OCI-LY1 (cell line): ENCODE measurements at regions not wholly inside any gene's neighbourhood (a gene's known extent, or its start where the extent isn't known, plus 50 kb on each side); places are given as distances from the start of the nearest gene placed in this dataset.

Experiments used
- H2AFZ ChIP-seq: fragments of 200-600 bp; sonication (generic), shearing (Covaris generic); 2 replicates; pipeline ENCODE4 v1.6.0; 2014; ENCODE audit warnings: antibody characterized with exemption, mild to moderate bottlenecking, low read length
- H3F3A ChIP-seq: fragments of 200-600 bp; sonication (generic), shearing (Covaris generic); 2 replicates; pipeline ENCODE4 v1.6.0; 2014; ENCODE audit warnings: mild to moderate bottlenecking, antibody characterized with exemption, low read length, moderate library complexity; ENCODE audit not compliant: insufficient read depth
- H3K27ac ChIP-seq: fragments of 200-600 bp; sonication (generic); 2 replicates; pipeline ENCODE4 v1.5.1; 2014; ENCODE audit warnings: low read length, mixed run types, mild to moderate bottlenecking, low read depth; ENCODE audit not compliant: poor library complexity, severe bottlenecking
- H3K27me3 ChIP-seq: fragments of 200-600 bp; sonication (generic); 2 replicates; pipeline ENCODE4 v1.6.0; 2014; ENCODE audit warnings: antibody characterized with exemption, mild to moderate bottlenecking, low read length, moderate library complexity; ENCODE audit not compliant: insufficient read depth
- H3K36me3 ChIP-seq: fragments of 200-600 bp; sonication (generic); 2 replicates; pipeline ENCODE4 v1.6.1; 2014; ENCODE audit warnings: mild to moderate bottlenecking, antibody characterized with exemption, low read length, moderate library complexity, mixed read lengths; ENCODE audit not compliant: insufficient read depth
- H3K4me1 ChIP-seq: fragments of 200-600 bp; sonication (generic); 2 replicates; pipeline ENCODE4 v1.5.1; 2014; ENCODE audit warnings: mild to moderate bottlenecking, low read length, moderate library complexity; ENCODE audit not compliant: insufficient read depth, severe bottlenecking
- H3K4me2 ChIP-seq: fragments of 200-600 bp; sonication (generic), shearing (Covaris generic); 2 replicates; pipeline ENCODE4 v1.6.1; 2014; ENCODE audit warnings: low read length
- H3K4me3 ChIP-seq: fragments of 200-600 bp; sonication (generic); 2 replicates; pipeline ENCODE4 v1.5.1; 2014; ENCODE audit warnings: low read length, low read depth, mild to moderate bottlenecking, mixed read lengths; ENCODE audit not compliant: poor library complexity, severe bottlenecking
- H3K79me2 ChIP-seq: fragments of 200-600 bp; shearing (Covaris generic); 2 replicates; pipeline ENCODE4 v1.6.1; 2016; ENCODE audit warnings: mixed run types, low read length, mixed read lengths; ENCODE audit not compliant: insufficient read depth
- H3K9ac ChIP-seq: fragments of 200-600 bp; sonication (generic), shearing (Covaris generic); 2 replicates; pipeline ENCODE4 v1.6.1; 2014; ENCODE audit warnings: mild to moderate bottlenecking, low read length, mixed read lengths
- H3K9me2 ChIP-seq: fragments of 200-600 bp; sonication (generic), shearing (Covaris generic); 2 replicates; pipeline ENCODE4 v1.6.1; 2014; ENCODE audit warnings: low read depth, mild to moderate bottlenecking, low read length, mixed read lengths
- H3K9me3 ChIP-seq: fragments of 200-600 bp; shearing (Covaris generic); 2 replicates; pipeline ENCODE4 v1.6.1; 2014; ENCODE audit warnings: low read length, mixed read lengths
- H4K20me1 ChIP-seq: fragments of 200-600 bp; sonication (generic), shearing (Covaris generic); 2 replicates; pipeline ENCODE4 v1.6.0; 2016; ENCODE audit warnings: mild to moderate bottlenecking, low read length; ENCODE audit not compliant: insufficient read depth
- CTCF ChIP-seq: fragments of 200-600 bp; sonication (generic), shearing (Covaris generic); IDR thresholded peaks from 2 replicates; pipeline ENCODE4 v1.5.1; 2017; ENCODE audit warnings: mild to moderate bottlenecking, antibody characterized with exemption, low read length, moderate library complexity, mixed read lengths
- EZH2 ChIP-seq: fragments of 200-600 bp; sonication (generic), shearing (Covaris generic); IDR thresholded peaks from 2 replicates; pipeline ENCODE4 v1.8.0; 2017; ENCODE audit warnings: borderline replicate concordance, mixed run types, mild to moderate bottlenecking, antibody characterized with exemption, low read length, moderate library complexity, mixed read lengths

GRCh38 chr2:604854-605524, 72.2 kb downstream of the TMEM18 start:
- Histone ChIP-seq H4K20me1 (no peaks in the 10 kb centered on the region), H3K9me3 (no peaks in the 10 kb centered on the region), H3F3A (no peaks in the 10 kb centered on the region), H3K27me3 (no peaks in the 10 kb centered on the region; the same call in 1 of the 2 replicates), H3K9ac (no peak overlapping the region), H2AFZ (no peak overlapping the region), H3K36me3 (no peaks in the 10 kb centered on the region; the same call in 1 of the 2 replicates), H3K9me2 (no peaks in the 10 kb centered on the region), H3K4me3 (no peak overlapping the region), H3K79me2 (no peaks in the 10 kb centered on the region), H3K27ac (no peak overlapping the region), H3K4me2 (no peak overlapping the region), H3K4me1 (no peaks in the 10 kb centered on the region)
- TF ChIP-seq CTCF (no peak), EZH2 (no peak)

GRCh38 chr2:604385-604784, 72.8 kb downstream of the TMEM18 start:
- Histone ChIP-seq H3K9me3 (no peaks in the 10 kb centered on the region), H3K4me1 (no peaks in the 10 kb centered on the region), H3K9ac (no peak overlapping the region), H3K79me2 (no peaks in the 10 kb centered on the region), H3K4me3 (no peak overlapping the region), H3K27ac (no peak overlapping the region), H3K9me2 (no peaks in the 10 kb centered on the region), H3K27me3 (no peaks in the 10 kb centered on the region; the same call in 1 of the 2 replicates), H2AFZ (no peak overlapping the region), H3K4me2 (no peak overlapping the region), H3K36me3 (no peaks in the 10 kb centered on the region; the same call in 1 of the 2 replicates), H4K20me1 (no peaks in the 10 kb centered on the region), H3F3A (no peaks in the 10 kb centered on the region)
- no peak for TF ChIP-seq CTCF
- TF ChIP-seq EZH2: no peak

- H4K20me1 ChIP-seq: no peaks in the 10 kb centered on the region
- no peaks in the 10 kb centered on the region for H3K9me3 ChIP-seq
- H3K4me1 ChIP-seq: no peaks in the 10 kb centered on the region
- H3K4me2 ChIP-seq: no peak overlapping the region
- H3K4me3 ChIP-seq: no peak overlapping the region
- no peak overlapping the region for H2AFZ ChIP-seq
- no peaks in the 10 kb centered on the region; the same call in 1 of the 2 replicates for H3K27me3 ChIP-seq
- no peak overlapping the region for H3K27ac ChIP-seq
- TF ChIP-seq EZH2: no peak
- no peak for TF ChIP-seq CTCF
- H3K9ac ChIP-seq: no peak overlapping the region
- H3K79me2 ChIP-seq: no peaks in the 10 kb centered on the region
- H3F3A ChIP-seq: no peaks in the 10 kb centered on the region
- no peaks in the 10 kb centered on the region; the same call in 1 of the 2 replicates for H3K36me3 ChIP-seq
- no peaks in the 10 kb centered on the region for H3K9me2 ChIP-seq
Observed at GRCh38 chr2:603869-604268, 73.3 kb downstream of the TMEM18 start.
